ENCODE measurements at regions not wholly inside any gene's neighbourhood (a gene's known extent, or its start where the extent isn't known, plus 50 kb on each side); places are given as distances from the start of the nearest gene placed in this dataset.

DNA sequence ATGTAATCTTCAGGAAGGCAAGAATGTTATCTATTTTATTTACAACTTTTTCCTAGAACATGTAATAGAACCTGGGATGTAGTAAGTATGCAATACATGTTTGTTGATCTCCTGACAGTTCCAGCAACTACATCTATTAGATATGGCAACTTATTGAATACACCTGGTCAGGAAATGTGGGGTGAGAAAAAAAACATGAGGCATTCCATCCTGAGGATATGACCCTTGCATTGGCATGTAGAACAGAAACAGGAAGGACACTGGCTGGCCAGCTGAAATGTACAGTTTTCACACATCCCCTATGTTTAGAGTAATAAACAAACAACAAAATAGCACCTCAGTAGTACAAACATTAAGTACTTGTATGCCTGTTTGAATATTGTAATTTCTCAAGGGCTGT, 272.6 kb upstream of the NT5C1B start:
- H3K79me2 ChIP-seq (ENCODE audit: low read length), result no peaks in the 10 kb centered on the region
- H3K9ac ChIP-seq (ENCODE audit: low read length), result no peak overlapping the region
- H2AFZ ChIP-seq (ENCODE audit: low read depth, low read length), result no peak overlapping the region
- H4K20me1 ChIP-seq (ENCODE audit: insufficient read depth, low read length), result no peaks in the 10 kb centered on the region
- no peak overlapping the region for H3K27ac ChIP-seq (ENCODE audit: low read length)
- H3K27me3 ChIP-seq (ENCODE audit: low read depth, low read length), result no peaks in the 10 kb centered on the region
- no peaks in the 10 kb centered on the region for H3K4me1 ChIP-seq (ENCODE audit: low read length)
- H3K9me3 ChIP-seq (ENCODE audit: insufficient read depth, low read length), result 0 out of 2 replicates have a peak, but pooled peaks cover 3% of the 10 kb centered on the region
- H3K4me3 ChIP-seq (ENCODE audit: low read length), result no peak overlapping the region
- no peak overlapping the region for H3K4me2 ChIP-seq (ENCODE audit: low read length)
- no peaks in the 10 kb centered on the region for H3K36me3 ChIP-seq (replicated peaks; ENCODE audit: low read depth, low read length)
- TF ChIP-seq, protein P1, sequence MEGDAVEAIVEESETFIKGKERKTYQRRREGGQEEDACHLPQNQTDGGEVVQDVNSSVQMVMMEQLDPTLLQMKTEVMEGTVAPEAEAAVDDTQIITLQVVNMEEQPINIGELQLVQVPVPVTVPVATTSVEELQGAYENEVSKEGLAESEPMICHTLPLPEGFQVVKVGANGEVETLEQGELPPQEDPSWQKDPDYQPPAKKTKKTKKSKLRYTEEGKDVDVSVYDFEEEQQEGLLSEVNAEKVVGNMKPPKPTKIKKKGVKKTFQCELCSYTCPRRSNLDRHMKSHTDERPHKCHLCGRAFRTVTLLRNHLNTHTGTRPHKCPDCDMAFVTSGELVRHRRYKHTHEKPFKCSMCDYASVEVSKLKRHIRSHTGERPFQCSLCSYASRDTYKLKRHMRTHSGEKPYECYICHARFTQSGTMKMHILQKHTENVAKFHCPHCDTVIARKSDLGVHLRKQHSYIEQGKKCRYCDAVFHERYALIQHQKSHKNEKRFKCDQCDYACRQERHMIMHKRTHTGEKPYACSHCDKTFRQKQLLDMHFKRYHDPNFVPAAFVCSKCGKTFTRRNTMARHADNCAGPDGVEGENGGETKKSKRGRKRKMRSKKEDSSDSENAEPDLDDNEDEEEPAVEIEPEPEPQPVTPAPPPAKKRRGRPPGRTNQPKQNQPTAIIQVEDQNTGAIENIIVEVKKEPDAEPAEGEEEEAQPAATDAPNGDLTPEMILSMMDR (IDR thresholded peaks at IDR 0.05; ENCODE audit: low read depth, low read length), result no peak
- no peak for TF ChIP-seq EZH2phosphoT487 (IDR thresholded peaks at IDR 0.05; ENCODE audit: low read depth)

DNA sequence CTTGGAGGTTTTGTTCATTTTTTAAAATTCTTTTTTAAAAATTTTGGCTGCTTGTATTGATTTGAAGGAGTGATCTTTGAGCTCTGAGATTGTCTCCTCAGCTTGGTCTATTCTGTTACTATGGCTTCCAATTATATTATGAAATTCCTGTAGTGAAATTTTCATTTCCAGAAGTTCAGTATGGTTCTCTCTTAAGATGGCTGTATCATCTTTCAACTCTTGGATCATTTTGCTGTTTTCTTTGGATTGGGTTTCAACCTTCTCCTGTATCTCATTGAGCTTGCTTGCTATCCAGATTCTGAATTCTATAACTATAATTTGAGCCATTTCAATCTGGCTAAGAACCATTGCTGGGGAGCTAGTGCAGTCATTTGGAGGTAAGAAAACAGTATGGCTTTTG, 270.8 kb upstream of the NT5C1B start:
- peaks cover 11% of the 10 kb centered on the region for H3K4me1 ChIP-seq (ENCODE audit: low read length)
- no peaks in the 10 kb centered on the region for H3K36me3 ChIP-seq (replicated peaks; ENCODE audit: low read depth, low read length)
- no peaks in the 10 kb centered on the region for H4K20me1 ChIP-seq (ENCODE audit: insufficient read depth, low read length)
- H3K79me2 ChIP-seq (ENCODE audit: low read length), result no peaks in the 10 kb centered on the region
- no peak overlapping the region for H3K27ac ChIP-seq (ENCODE audit: low read length)
- no peaks in the 10 kb centered on the region for H3K27me3 ChIP-seq (ENCODE audit: low read depth, low read length)
- H3K4me3 ChIP-seq (ENCODE audit: low read length), result no peak overlapping the region
- TF ChIP-seq, protein P1 (IDR thresholded peaks at IDR 0.05; ENCODE audit: low read depth, low read length), result no peak
- TF ChIP-seq EZH2phosphoT487 (IDR thresholded peaks at IDR 0.05; ENCODE audit: low read depth), result no peak
- no peak overlapping the region for H3K4me2 ChIP-seq (ENCODE audit: low read length)
- no peak overlapping the region for H2AFZ ChIP-seq (ENCODE audit: low read depth, low read length)
- 0 out of 2 replicates have a peak, but pooled peaks cover 7% of the 10 kb centered on the region for H3K9me3 ChIP-seq (ENCODE audit: insufficient read depth, low read length)
- H3K9ac ChIP-seq (ENCODE audit: low read length), result no peak overlapping the region

DNA sequence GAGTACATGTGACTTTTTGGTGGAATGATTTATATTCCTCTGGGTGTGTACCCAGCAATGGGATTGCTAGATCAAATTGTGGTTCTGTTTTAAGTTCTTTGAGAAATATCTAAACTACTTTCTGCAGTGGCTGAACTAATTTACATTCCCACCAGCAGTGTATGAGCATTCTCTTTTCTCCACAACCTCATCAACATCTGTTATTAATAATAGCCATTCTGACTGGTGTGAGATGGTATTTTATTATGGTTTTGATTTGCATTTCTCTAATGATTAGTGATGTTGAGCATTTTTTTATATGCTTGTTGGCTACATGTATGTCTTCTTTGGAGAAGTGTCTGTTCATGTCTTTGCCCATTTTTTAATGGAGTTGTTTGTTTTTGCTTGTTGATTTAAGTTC, 267.4 kb upstream of the NT5C1B start:
- Histone ChIP-seq H3K4me1 (ENCODE audit: low read length) (peaks cover 18% of the 10 kb centered on the region), H4K20me1 (ENCODE audit: insufficient read depth, low read length) (no peaks in the 10 kb centered on the region), H2AFZ (ENCODE audit: low read depth, low read length) (no peak overlapping the region), H3K27ac (ENCODE audit: low read length) (no peak overlapping the region), H3K36me3 (replicated peaks; ENCODE audit: low read depth, low read length) (no peaks in the 10 kb centered on the region), H3K9me3 (ENCODE audit: insufficient read depth, low read length) (0 out of 2 replicates have a peak, but pooled peaks cover 4% of the 10 kb centered on the region), H3K9ac (ENCODE audit: low read length) (no peak overlapping the region), H3K4me3 (ENCODE audit: low read length) (no peak overlapping the region), H3K27me3 (ENCODE audit: low read depth, low read length) (no peaks in the 10 kb centered on the region), H3K79me2 (ENCODE audit: low read length) (no peaks in the 10 kb centered on the region), H3K4me2 (ENCODE audit: low read length) (no peak overlapping the region)
- TF ChIP-seq, protein P1 (IDR thresholded peaks at IDR 0.05; ENCODE audit: low read depth, low read length), result no peak
- TF ChIP-seq EZH2phosphoT487 (IDR thresholded peaks at IDR 0.05; ENCODE audit: low read depth), result no peak

DNA sequence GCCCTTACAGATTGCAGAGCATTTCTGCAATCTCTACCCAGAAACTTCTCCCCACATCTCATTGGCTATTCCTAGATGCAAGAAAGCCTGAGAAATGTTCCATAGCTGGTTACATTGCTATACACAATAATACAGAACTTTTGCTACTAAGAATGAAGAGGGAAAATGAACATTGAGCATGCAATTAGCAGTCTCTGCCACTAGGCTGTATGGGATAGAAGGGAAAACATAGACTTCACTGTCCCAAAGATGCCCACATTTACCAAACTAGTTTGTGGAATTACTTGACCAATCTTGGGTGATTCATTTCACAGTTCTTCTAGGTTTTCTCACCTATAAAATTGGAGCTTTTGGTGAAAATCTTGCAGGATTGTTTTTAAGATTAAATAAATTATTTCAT, 265.7 kb upstream of the NT5C1B start:
- TF ChIP-seq, protein P1 (IDR thresholded peaks at IDR 0.05; ENCODE audit: low read depth, low read length), result peak; percentile 41
- TF ChIP-seq EZH2phosphoT487 (IDR thresholded peaks at IDR 0.05; ENCODE audit: low read depth), result no peak
- H3K27me3 ChIP-seq (ENCODE audit: low read depth, low read length), result no peaks in the 10 kb centered on the region
- H3K27ac ChIP-seq (ENCODE audit: low read length), result peak overlapping the region; percentile 83

More for the DNA sequence above, 265.7 kb upstream of the NT5C1B start:
- H3K9me3 ChIP-seq (ENCODE audit: insufficient read depth, low read length), result 0 out of 2 replicates have a peak, but pooled peaks cover 4% of the 10 kb centered on the region
- H3K36me3 ChIP-seq (replicated peaks; ENCODE audit: low read depth, low read length), result no peaks in the 10 kb centered on the region
- H3K4me1 ChIP-seq (ENCODE audit: low read length), result peaks cover 32% of the 10 kb centered on the region
- no peaks in the 10 kb centered on the region for H3K79me2 ChIP-seq (ENCODE audit: low read length)
- H3K4me2 ChIP-seq (ENCODE audit: low read length), result peak overlapping the region; percentile 60
- H4K20me1 ChIP-seq (ENCODE audit: insufficient read depth, low read length), result no peaks in the 10 kb centered on the region
- H2AFZ ChIP-seq (ENCODE audit: low read depth, low read length), result no peak overlapping the region
- H3K4me3 ChIP-seq (ENCODE audit: low read length), result no peak overlapping the region
- peak overlapping the region; percentile 18 for H3K9ac ChIP-seq (ENCODE audit: low read length)
